ENCODE measurements at regions not wholly inside any gene's neighbourhood (a gene's known extent, or its start where the extent isn't known, plus 50 kb on each side); places are given as distances from the start of the nearest gene placed in this dataset.

DNA sequence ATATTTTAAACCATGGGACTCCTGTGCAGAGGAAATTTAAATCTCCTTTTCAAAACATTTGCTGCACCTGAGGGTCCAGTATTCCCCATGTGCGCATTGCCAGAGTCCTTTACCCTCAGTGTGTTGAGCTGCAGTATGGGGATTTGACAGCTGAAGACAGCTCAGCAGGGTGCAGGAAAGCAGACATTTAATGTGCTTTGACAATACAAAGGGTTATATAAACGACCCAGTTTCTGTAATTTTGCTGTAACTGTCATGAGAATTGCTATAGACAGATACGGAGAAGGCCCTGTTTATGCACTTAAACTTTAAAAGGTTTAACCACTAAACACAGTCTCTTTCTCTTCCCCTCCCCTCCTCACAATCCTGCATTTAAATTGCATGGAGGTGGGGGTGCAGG lies 393.4 kb downstream of the MID1IP1 start:
- Histone ChIP-seq H3K4me1 (ENCODE audit: insufficient read depth, low read length) (peaks cover 4% of the 10 kb centered on the region; the same call in 1 of the 2 replicates), H3K18ac (ENCODE audit: insufficient read length, low read depth, low read length) (no peak overlapping the region), H3K23ac (ENCODE audit: insufficient read length, low read depth, low read length) (no peak overlapping the region), H2BK20ac (ENCODE audit: low read depth, low read length, poor library complexity, severe bottlenecking) (no peak overlapping the region), H2AFZ (ENCODE audit: low read length) (no peak overlapping the region), H3K56ac (ENCODE audit: insufficient read length, low read depth, low read length) (no peak overlapping the region), H3K4ac (ENCODE audit: low read depth, low read length) (no peak overlapping the region), H3K4me2 (ENCODE audit: insufficient read depth, insufficient read length, low read length) (peak overlapping the region; percentile 19), H2BK120ac (ENCODE audit: low read depth, low read length, poor library complexity, severe bottlenecking) (no peak overlapping the region), H3T11ph (ENCODE audit: low read length) (no peak overlapping the region), H3K23me2 (ENCODE audit: insufficient read length, low read depth, low read length, poor library complexity, severe bottlenecking) (no peaks in the 10 kb centered on the region), H4K20me1 (ENCODE audit: control insufficient read depth, insufficient read depth, insufficient read length) (no peaks in the 10 kb centered on the region), H3K14ac (ENCODE audit: insufficient read depth, low read length) (no peak overlapping the region), H2BK15ac (ENCODE audit: low read depth, low read length) (no peak overlapping the region), H2AK5ac (ENCODE audit: insufficient read length, low read length) (no peak overlapping the region), H4K91ac (ENCODE audit: insufficient read length, low read depth, low read length) (no peak overlapping the region), H3K9ac (ENCODE audit: extremely low read depth, insufficient read length, low read length) (no peak overlapping the region), H3K27me3 (ENCODE audit: insufficient read depth, low read length) (no peaks in the 10 kb centered on the region), H3K79me1 (ENCODE audit: insufficient read depth, low read depth, low read length, poor library complexity, severe bottlenecking) (no peaks in the 10 kb centered on the region), H2BK5ac (ENCODE audit: insufficient read length, low read length) (no peak overlapping the region), H3K9me3 (ENCODE audit: control insufficient read depth, low read depth, low read length) (no peaks in the 10 kb centered on the region), H3K79me2 (ENCODE audit: insufficient read depth, low read length) (no peaks in the 10 kb centered on the region), H4K5ac (ENCODE audit: insufficient read length, low read depth, low read length) (no peak overlapping the region), H3K27ac (ENCODE audit: insufficient read length, low read depth, low read length) (no peak overlapping the region), H4K8ac (replicated peaks; ENCODE audit: insufficient read length, low read depth, low read length) (no peak overlapping the region), H2BK12ac (ENCODE audit: insufficient read length, low read depth, low read length) (no peak overlapping the region)
- Mint-ChIP-seq H3K36me3 (ENCODE audit: insufficient read depth in 1 of 3, low read depth in 3 of 3) (peaks cover 0 to 4% (median 0%) of the 10 kb centered on the region in 3 experiments; a peak in 1 of 7 replicates), H3K27me3 (ENCODE audit: low read depth) (peaks cover 7% of the 10 kb centered on the region), H3K4me1 (peaks cover 17 to 19% of the 10 kb centered on the region in 2 experiments), H3K9me3 (peaks cover 57 to 63% of the 10 kb centered on the region in 2 experiments), H3K27ac (no peak overlapping the region), H3K4me3 (no peak overlapping the region)
- TF ChIP-seq, protein P1, sequence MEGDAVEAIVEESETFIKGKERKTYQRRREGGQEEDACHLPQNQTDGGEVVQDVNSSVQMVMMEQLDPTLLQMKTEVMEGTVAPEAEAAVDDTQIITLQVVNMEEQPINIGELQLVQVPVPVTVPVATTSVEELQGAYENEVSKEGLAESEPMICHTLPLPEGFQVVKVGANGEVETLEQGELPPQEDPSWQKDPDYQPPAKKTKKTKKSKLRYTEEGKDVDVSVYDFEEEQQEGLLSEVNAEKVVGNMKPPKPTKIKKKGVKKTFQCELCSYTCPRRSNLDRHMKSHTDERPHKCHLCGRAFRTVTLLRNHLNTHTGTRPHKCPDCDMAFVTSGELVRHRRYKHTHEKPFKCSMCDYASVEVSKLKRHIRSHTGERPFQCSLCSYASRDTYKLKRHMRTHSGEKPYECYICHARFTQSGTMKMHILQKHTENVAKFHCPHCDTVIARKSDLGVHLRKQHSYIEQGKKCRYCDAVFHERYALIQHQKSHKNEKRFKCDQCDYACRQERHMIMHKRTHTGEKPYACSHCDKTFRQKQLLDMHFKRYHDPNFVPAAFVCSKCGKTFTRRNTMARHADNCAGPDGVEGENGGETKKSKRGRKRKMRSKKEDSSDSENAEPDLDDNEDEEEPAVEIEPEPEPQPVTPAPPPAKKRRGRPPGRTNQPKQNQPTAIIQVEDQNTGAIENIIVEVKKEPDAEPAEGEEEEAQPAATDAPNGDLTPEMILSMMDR (conservative IDR thresholded peaks at IDR 0.05), result no peak
- no peak for DNase-seq
- no CpG with 5 or more reads among the region's 3 CpGs for WGBS (ENCODE audit: extremely low coverage, insufficient read length, low lambda C conversion rate)

Data from H9 (cell line).